ENCODE measurements at regions not wholly inside any gene's neighbourhood (a gene's known extent, or its start where the extent isn't known, plus 50 kb on each side); places are given as distances from the start of the nearest gene placed in this dataset.

DNA sequence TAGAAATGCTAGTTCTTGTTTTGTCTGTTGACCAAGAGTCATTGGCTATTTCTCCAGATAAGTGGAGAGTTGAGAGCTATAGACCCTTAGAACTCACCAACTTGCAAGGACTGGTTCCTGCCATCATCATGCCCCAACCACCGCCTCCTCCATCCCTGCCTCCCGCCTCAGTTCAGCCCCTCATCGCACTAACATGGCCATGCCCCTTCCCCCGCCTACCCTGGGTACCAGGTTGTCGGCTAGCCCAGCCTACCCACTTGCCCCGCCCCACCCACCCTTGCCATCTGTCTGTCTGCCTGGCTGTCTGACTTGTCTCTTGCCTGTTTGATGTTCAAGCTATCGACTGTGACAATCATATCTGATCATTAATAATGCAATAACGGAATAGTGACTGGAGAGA is 154.1 kb downstream of the TRIM29 start:
- Mint-ChIP-seq H3K4me3 (ENCODE audit: unreplicated experiment) (no peak overlapping the region), H3K4me1 (ENCODE audit: low read depth, unreplicated experiment) (no peaks in the 10 kb centered on the region), H3K36me3 (ENCODE audit: insufficient read depth, unreplicated experiment) (no peaks in the 10 kb centered on the region), H3K27me3 (ENCODE audit: insufficient read depth, unreplicated experiment) (peaks cover 17% of the 10 kb centered on the region), H3K9me3 (ENCODE audit: unreplicated experiment) (no peaks in the 10 kb centered on the region), H3K27ac (ENCODE audit: unreplicated experiment) (no peak overlapping the region)
- Histone ChIP-seq H3K9me3 (no peaks in the 10 kb centered on the region), H3K4me1 (no peaks in the 10 kb centered on the region), H3K36me3 (ENCODE audit: control insufficient read depth, insufficient read depth, low read length) (no peaks in the 10 kb centered on the region), H3K27me3 (replicated peaks; ENCODE audit: control insufficient read depth, insufficient read depth, low read length) (no peaks in the 10 kb centered on the region), H3K4me3 (ENCODE audit: low read depth, low read length) (no peak overlapping the region)
- peak in 1 of 2 experiments; percentile 30 for DNase-seq
- no TSS peak for BruUV-seq (replicated peaks)
- POLR2A ChIA-PET, result no interaction called here
- intact Hi-C loops (cut with micrococcal nuclease; ENCODE audit: unreplicated experiment), result no loop called here
- CTCF ChIA-PET, result interaction anchor here (0.6 to 1.7 kb wide), 2 partner anchors 10 to 728 kb away, joined by 5 to 8 read pairs; no protein-coding TSS in a partner anchor
- TF ChIP-seq CTCF (IDR thresholded peaks at IDR 0.05; ENCODE audit: insufficient read depth in 1 of 2, low read depth in 1 of 2, low read length in 1 of 2, severe bottlenecking in 1 of 2, unreplicated experiment in 1 of 2), result no peak

- intact Hi-C loops (cut with micrococcal nuclease; ENCODE audit: unreplicated experiment), result no loop called here
- no peaks in the 10 kb centered on the region for H3K27me3 ChIP-seq (replicated peaks; ENCODE audit: control insufficient read depth, insufficient read depth, low read length)
- H3K4me1 ChIP-seq, result no peaks in the 10 kb centered on the region
- ChIA-PET CTCF (interaction anchor here (0.6 to 1.7 kb wide), 2 partner anchors 10 to 727 kb away, joined by 5 to 8 read pairs; no protein-coding TSS in a partner anchor), POLR2A (no interaction called here)
- H3K4me3 ChIP-seq (ENCODE audit: low read depth, low read length), result no peak overlapping the region
- H3K36me3 ChIP-seq (ENCODE audit: control insufficient read depth, insufficient read depth, low read length), result no peaks in the 10 kb centered on the region
- Mint-ChIP-seq H3K9me3 (ENCODE audit: unreplicated experiment) (no peaks in the 10 kb centered on the region), H3K27me3 (ENCODE audit: insufficient read depth, unreplicated experiment) (peaks cover 17% of the 10 kb centered on the region), H3K27ac (ENCODE audit: unreplicated experiment) (no peak overlapping the region), H3K4me3 (ENCODE audit: unreplicated experiment) (no peak overlapping the region), H3K4me1 (ENCODE audit: low read depth, unreplicated experiment) (no peaks in the 10 kb centered on the region), H3K36me3 (ENCODE audit: insufficient read depth, unreplicated experiment) (no peaks in the 10 kb centered on the region)
- BruUV-seq (replicated peaks), result no TSS peak
- H3K9me3 ChIP-seq, result no peaks in the 10 kb centered on the region
- DNase-seq, result peak in 1 of 2 experiments; percentile 29
- TF ChIP-seq CTCF (IDR thresholded peaks at IDR 0.05; ENCODE audit: insufficient read depth in 1 of 2, low read depth in 1 of 2, low read length in 1 of 2, severe bottlenecking in 1 of 2, unreplicated experiment in 1 of 2), result no peak
These were observed 154.6 kb downstream of the TRIM29 start for GRCh38 chr11:119983240-119983732.

- no peaks in the 10 kb centered on the region for H3K36me3 Mint-ChIP-seq (ENCODE audit: insufficient read depth, unreplicated experiment)
- no TSS peak for BruUV-seq (replicated peaks)
- DNase-seq, result peak in 1 of 2 experiments; percentile 30
- H3K27ac Mint-ChIP-seq (ENCODE audit: unreplicated experiment), result no peak overlapping the region
- peaks cover 2% of the 10 kb centered on the region for H3K4me1 Mint-ChIP-seq (ENCODE audit: low read depth, unreplicated experiment)
- Histone ChIP-seq H3K27me3 (replicated peaks; ENCODE audit: control insufficient read depth, insufficient read depth, low read length) (no peaks in the 10 kb centered on the region), H3K4me3 (ENCODE audit: low read depth, low read length) (no peak overlapping the region), H3K36me3 (ENCODE audit: control insufficient read depth, insufficient read depth, low read length) (no peaks in the 10 kb centered on the region), H3K4me1 (peaks cover 2% of the 10 kb centered on the region), H3K9me3 (no peaks in the 10 kb centered on the region)
- H3K27me3 Mint-ChIP-seq (ENCODE audit: insufficient read depth, unreplicated experiment), result peaks cover 17% of the 10 kb centered on the region
- H3K4me3 Mint-ChIP-seq (ENCODE audit: unreplicated experiment), result no peak overlapping the region
- no peaks in the 10 kb centered on the region for H3K9me3 Mint-ChIP-seq (ENCODE audit: unreplicated experiment)
- CTCF ChIA-PET, result interaction anchor here (1.7 kb wide), 1 partner anchor 11 kb away, joined by 8 read pairs; no protein-coding TSS in a partner anchor
- POLR2A ChIA-PET, result no interaction called here
- intact Hi-C loops (cut with micrococcal nuclease; ENCODE audit: unreplicated experiment), result no loop called here
- no peak for TF ChIP-seq CTCF (IDR thresholded peaks at IDR 0.05; ENCODE audit: insufficient read depth in 1 of 2, low read depth in 1 of 2, low read length in 1 of 2, severe bottlenecking in 1 of 2, unreplicated experiment in 1 of 2)
These were observed 155.2 kb downstream of the TRIM29 start for GRCh38 chr11:119982517-119983239.

Data from Caco-2 (cell line).